ENCODE measurements at regions not wholly inside any gene's neighbourhood (a gene's known extent, or its start where the extent isn't known, plus 50 kb on each side); places are given as distances from the start of the nearest gene placed in this dataset.

DNA sequence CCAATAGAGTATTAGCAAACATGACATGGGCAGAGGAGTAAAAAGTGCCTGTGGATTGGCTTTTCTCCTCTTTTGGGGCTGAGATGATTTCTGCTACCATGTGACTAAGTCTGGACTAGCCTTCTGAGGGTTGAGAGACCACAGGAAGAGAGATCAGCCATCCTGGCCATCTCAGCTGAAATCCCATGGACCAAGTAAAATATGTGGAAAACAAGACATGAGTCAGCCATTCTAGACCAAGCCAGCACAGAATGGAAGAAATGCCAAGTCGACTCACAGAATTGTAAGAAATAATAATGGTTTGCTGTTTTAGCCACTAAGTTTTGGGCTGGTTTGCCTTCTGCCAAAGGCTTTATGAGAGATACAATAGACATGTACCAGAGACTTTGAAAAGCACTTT, 377.8 kb downstream of the CHSY3 start:
- Histone ChIP-seq H3K27ac (ENCODE audit: low read depth in 2 of 2, low read length in 1 of 2) (no peak overlapping the region), H3K4me2 (no peak overlapping the region), H4K20me1 (ENCODE audit: insufficient read depth) (no peaks in the 10 kb centered on the region), H3K27me3 (ENCODE audit: insufficient read depth) (no peaks in the 10 kb centered on the region), H2AFZ (ENCODE audit: low read depth) (no peak overlapping the region), H3K4me3 (ENCODE audit: low read depth in 2 of 2, low read length in 1 of 2) (no peak overlapping the region), H3K36me3 (replicated peaks in 1 of 2; ENCODE audit: control insufficient read depth in 1 of 2, insufficient read depth in 2 of 2, low read length in 1 of 2) (no peaks in the 10 kb centered on the region), H3K9me2 (no peaks in the 10 kb centered on the region), H3K79me2 (ENCODE audit: insufficient read depth) (no peaks in the 10 kb centered on the region), H3K9me3 (no peaks in the 10 kb centered on the region), H3K4me1 (ENCODE audit: control insufficient read depth in 1 of 2, insufficient read depth in 2 of 2, low read depth in 1 of 2, low read length in 1 of 2) (no peaks in the 10 kb centered on the region), H3F3A (replicated peaks; ENCODE audit: insufficient read depth) (no peaks in the 10 kb centered on the region), H3K9ac (no peak overlapping the region)
- 0% methylated on average over 1 of the region's 1 CpG for WGBS (ENCODE audit: low lambda C conversion rate)
- no peak for DNase-seq
- ChIA-PET CTCF (no interaction called here), POLR2A (no interaction called here)
- TF ChIP-seq, protein P1, sequence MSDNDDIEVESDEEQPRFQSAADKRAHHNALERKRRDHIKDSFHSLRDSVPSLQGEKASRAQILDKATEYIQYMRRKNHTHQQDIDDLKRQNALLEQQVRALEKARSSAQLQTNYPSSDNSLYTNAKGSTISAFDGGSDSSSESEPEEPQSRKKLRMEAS (IDR thresholded peaks at IDR 0.05; ENCODE audit: low read depth): no peak
- TF ChIP-seq, protein P2, sequence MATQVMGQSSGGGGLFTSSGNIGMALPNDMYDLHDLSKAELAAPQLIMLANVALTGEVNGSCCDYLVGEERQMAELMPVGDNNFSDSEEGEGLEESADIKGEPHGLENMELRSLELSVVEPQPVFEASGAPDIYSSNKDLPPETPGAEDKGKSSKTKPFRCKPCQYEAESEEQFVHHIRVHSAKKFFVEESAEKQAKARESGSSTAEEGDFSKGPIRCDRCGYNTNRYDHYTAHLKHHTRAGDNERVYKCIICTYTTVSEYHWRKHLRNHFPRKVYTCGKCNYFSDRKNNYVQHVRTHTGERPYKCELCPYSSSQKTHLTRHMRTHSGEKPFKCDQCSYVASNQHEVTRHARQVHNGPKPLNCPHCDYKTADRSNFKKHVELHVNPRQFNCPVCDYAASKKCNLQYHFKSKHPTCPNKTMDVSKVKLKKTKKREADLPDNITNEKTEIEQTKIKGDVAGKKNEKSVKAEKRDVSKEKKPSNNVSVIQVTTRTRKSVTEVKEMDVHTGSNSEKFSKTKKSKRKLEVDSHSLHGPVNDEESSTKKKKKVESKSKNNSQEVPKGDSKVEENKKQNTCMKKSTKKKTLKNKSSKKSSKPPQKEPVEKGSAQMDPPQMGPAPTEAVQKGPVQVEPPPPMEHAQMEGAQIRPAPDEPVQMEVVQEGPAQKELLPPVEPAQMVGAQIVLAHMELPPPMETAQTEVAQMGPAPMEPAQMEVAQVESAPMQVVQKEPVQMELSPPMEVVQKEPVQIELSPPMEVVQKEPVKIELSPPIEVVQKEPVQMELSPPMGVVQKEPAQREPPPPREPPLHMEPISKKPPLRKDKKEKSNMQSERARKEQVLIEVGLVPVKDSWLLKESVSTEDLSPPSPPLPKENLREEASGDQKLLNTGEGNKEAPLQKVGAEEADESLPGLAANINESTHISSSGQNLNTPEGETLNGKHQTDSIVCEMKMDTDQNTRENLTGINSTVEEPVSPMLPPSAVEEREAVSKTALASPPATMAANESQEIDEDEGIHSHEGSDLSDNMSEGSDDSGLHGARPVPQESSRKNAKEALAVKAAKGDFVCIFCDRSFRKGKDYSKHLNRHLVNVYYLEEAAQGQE (IDR thresholded peaks at IDR 0.05; ENCODE audit: low read depth, low read length): no peak
- TF ChIP-seq GABPA (IDR thresholded peaks at IDR 0.05; ENCODE audit: low read depth): no peak
- TF ChIP-seq TCF12 (IDR thresholded peaks at IDR 0.05): no peak

DNA sequence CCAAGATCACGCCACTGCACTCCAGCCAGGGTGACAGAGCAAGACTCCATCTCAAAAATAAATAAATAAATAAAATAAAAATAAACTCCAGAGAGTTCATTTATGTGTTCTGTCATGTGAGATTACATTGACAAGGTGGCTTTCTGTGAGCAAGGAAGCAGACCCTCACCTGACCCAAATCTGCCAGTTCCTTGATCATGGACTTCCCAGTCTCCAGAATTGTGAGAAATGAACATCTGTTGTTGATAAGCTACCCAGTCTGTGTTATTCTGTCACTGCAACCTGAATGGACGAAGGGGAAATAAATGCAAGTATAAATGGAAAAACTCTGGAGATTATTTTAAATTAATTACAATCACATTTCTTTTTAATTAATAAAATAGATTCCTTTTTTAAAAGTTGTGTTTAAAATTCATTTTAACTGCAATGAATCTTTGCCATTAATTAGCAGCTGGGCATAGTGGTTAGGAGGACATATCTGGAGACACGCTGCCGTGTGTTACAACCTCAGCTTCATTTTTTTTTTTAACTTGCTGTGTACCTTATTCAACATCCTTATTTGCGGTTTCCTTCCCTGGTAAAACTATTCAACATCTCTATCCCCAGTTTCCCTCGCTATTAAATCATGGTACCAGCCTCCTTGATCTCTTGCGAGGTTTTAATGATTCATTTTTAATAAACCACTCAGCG, 376.4 kb downstream of the CHSY3 start:
- H3K27ac ChIP-seq (ENCODE audit: low read depth in 2 of 2, low read length in 1 of 2): no peak overlapping the region
- no peaks in the 10 kb centered on the region for H3K79me2 ChIP-seq (ENCODE audit: insufficient read depth)
- WGBS (ENCODE audit: low lambda C conversion rate): 25% methylated on average over 8 of the region's 8 CpGs
- no peaks in the 10 kb centered on the region for H3K27me3 ChIP-seq (ENCODE audit: insufficient read depth)
- no peak overlapping the region for H3K4me3 ChIP-seq (ENCODE audit: low read depth in 2 of 2, low read length in 1 of 2)
- TF ChIP-seq NRF1 (IDR thresholded peaks at IDR 0.05; ENCODE audit: low read depth, low read length) (no peak), TAF1 (IDR thresholded peaks at IDR 0.05; ENCODE audit: borderline replicate concordance, low read depth, low read length) (no peak), FOXJ3 (CRISPR knock-in tag; IDR thresholded peaks at IDR 0.05) (no peak), SMC3 (IDR thresholded peaks at IDR 0.05; ENCODE audit: low read depth, low read length) (no peak), MEF2A (IDR thresholded peaks at IDR 0.05; ENCODE audit: borderline replicate concordance, low read depth) (no peak)
- ChIA-PET CTCF (no interaction called here), POLR2A (no interaction called here)
- H3K4me1 ChIP-seq (ENCODE audit: control insufficient read depth in 1 of 2, insufficient read depth in 2 of 2, low read depth in 1 of 2, low read length in 1 of 2): no peaks in the 10 kb centered on the region
- no peak overlapping the region for H3K9ac ChIP-seq
- no peaks in the 10 kb centered on the region for H3K9me2 ChIP-seq
- no peaks in the 10 kb centered on the region for H3K36me3 ChIP-seq (replicated peaks in 1 of 2; ENCODE audit: control insufficient read depth in 1 of 2, insufficient read depth in 2 of 2, low read length in 1 of 2)
- no peaks in the 10 kb centered on the region for H4K20me1 ChIP-seq (ENCODE audit: insufficient read depth)
- H3K4me2 ChIP-seq: no peak overlapping the region
- DNase-seq: no peak
- no peak overlapping the region for H2AFZ ChIP-seq (ENCODE audit: low read depth)
- H3F3A ChIP-seq (replicated peaks; ENCODE audit: insufficient read depth): no peaks in the 10 kb centered on the region
- no peaks in the 10 kb centered on the region for H3K9me3 ChIP-seq
